Transverse colon (tissue), 4 donors: ENCODE measurements at regions not wholly inside any gene's neighbourhood (a gene's known extent, or its start where the extent isn't known, plus 50 kb on each side); places are given as distances from the start of the nearest gene placed in this dataset.

Source experiments
- POLR2A ChIP-seq: fragments of 450-650 bp; IDR thresholded peaks from one replicate; pipeline ENCODE4 v1.6.1; 2016; ENCODE audit warnings: antibody characterized with exemption, mild to moderate bottlenecking, moderate library complexity
- POLR2AphosphoS5 ChIP-seq, 3 donors: sonication (generic); formaldehyde crosslinking; IDR thresholded peaks; one replicate each; pipeline ENCODE4 v1.6.1; 2016; ENCODE audit warnings: antibody characterized with exemption in 3 of 3
- TF ChIP-seq, protein P1 (sequence below), 5 experiments: fragments of 200-600 bp in 3 of 5; fragments of 450-650 bp in 2 of 5; sonication (generic) in 3 of 5; IDR thresholded peaks; 1 replicate in 2 of 5; 2 replicates in 3 of 5; pipeline ENCODE4 v1.5.1; 2016 to 2017; ENCODE audit warnings: antibody characterized with exemption in 5 of 5, inconsistent platforms in 3 of 5, mild to moderate bottlenecking in 2 of 5, moderate library complexity in 1 of 5

DNA sequence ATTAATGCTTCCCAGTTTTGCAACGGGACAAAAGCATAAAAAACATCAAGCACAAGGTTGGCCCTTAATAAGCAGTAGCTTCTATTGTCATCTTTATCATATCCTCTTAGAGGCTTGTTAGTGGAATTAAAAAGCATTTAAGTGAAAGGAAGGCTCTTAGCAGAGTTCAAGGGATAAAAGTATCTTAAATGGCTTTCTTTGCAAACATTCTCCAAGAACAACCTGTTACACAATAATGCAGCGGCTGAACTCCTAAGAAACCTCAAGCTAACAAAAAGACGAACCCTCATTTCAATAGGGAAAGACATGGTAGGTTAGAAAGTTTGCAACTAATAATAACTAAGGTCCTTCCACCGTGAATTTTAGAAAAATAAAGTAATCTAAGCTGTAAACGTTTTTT, 82.1 kb downstream of the MPP7 start:
- TF ChIP-seq, protein P1, sequence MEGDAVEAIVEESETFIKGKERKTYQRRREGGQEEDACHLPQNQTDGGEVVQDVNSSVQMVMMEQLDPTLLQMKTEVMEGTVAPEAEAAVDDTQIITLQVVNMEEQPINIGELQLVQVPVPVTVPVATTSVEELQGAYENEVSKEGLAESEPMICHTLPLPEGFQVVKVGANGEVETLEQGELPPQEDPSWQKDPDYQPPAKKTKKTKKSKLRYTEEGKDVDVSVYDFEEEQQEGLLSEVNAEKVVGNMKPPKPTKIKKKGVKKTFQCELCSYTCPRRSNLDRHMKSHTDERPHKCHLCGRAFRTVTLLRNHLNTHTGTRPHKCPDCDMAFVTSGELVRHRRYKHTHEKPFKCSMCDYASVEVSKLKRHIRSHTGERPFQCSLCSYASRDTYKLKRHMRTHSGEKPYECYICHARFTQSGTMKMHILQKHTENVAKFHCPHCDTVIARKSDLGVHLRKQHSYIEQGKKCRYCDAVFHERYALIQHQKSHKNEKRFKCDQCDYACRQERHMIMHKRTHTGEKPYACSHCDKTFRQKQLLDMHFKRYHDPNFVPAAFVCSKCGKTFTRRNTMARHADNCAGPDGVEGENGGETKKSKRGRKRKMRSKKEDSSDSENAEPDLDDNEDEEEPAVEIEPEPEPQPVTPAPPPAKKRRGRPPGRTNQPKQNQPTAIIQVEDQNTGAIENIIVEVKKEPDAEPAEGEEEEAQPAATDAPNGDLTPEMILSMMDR (IDR thresholded peaks at IDR 0.05) = no peak
- TF ChIP-seq POLR2AphosphoS5 (IDR thresholded peaks at IDR 0.05) = no peak
- no peak for TF ChIP-seq POLR2A
